SK-N-SH treated with all-trans-retinoic acid at 6 μM for 48 hours (cell line): ENCODE measurements at regions not wholly inside any gene's neighbourhood (a gene's known extent, or its start where the extent isn't known, plus 50 kb on each side); places are given as distances from the start of the nearest gene placed in this dataset.

Source experiments
- ARNTL ChIP-seq: fragments of 450-650 bp; formaldehyde crosslinking; IDR thresholded peaks from 2 replicates; pipeline ENCODE4 v1.5.0; 2020; ENCODE audit warnings: low read depth, mild to moderate bottlenecking, moderate library complexity, borderline replicate concordance
- GLIS3 ChIP-seq: fragments of 250-450 bp; sonication (Bioruptor Pico); IDR thresholded peaks from 2 replicates; pipeline ENCODE4 v1.5.0; 2020; ENCODE audit warnings: mild to moderate bottlenecking, moderate library complexity
- PATZ1 ChIP-seq: fragments of 250-450 bp; sonication (Bioruptor Pico); IDR thresholded peaks from 2 replicates; pipeline ENCODE4 v1.8.0; 2020; ENCODE audit warnings: mild to moderate bottlenecking, moderate library complexity, borderline replicate concordance
- POU6F1 ChIP-seq: fragments of 250-450 bp; sonication (Bioruptor Pico); IDR thresholded peaks from 2 replicates; pipeline ENCODE4 v1.8.0; 2021; ENCODE audit warnings: low read depth, mild to moderate bottlenecking, moderate library complexity, borderline replicate concordance
- PPARA ChIP-seq: fragments of 250-450 bp; sonication (Bioruptor Pico); IDR thresholded peaks from 2 replicates; pipeline ENCODE4 v1.5.0; 2020; ENCODE audit warnings: mild to moderate bottlenecking, borderline replicate concordance
- TCF4 ChIP-seq: fragments of 250-450 bp; sonication (Bioruptor Pico); IDR thresholded peaks from 2 replicates; pipeline ENCODE4 v1.8.0; 2021; ENCODE audit warnings: mild to moderate bottlenecking, moderate library complexity, borderline replicate concordance
- TSHZ2 ChIP-seq: fragments of 250-450 bp; sonication (Bioruptor Pico); IDR thresholded peaks from 2 replicates; pipeline ENCODE4 v1.5.0; 2020; ENCODE audit warnings: mild to moderate bottlenecking, moderate library complexity
- ZFP3 ChIP-seq: fragments of 250-450 bp; sonication (Bioruptor Pico); IDR thresholded peaks from 2 replicates; pipeline ENCODE4 v1.5.0; 2020; ENCODE audit warnings: mild to moderate bottlenecking, moderate library complexity
- ZFP30 ChIP-seq: fragments of 450-650 bp; formaldehyde crosslinking; IDR thresholded peaks from 2 replicates; pipeline ENCODE4 v1.5.0; 2022; ENCODE audit warnings: mild to moderate bottlenecking, moderate library complexity

GRCh38 chr14:37864128-37864527, 268.7 kb downstream of the TTC6 start:
- TF ChIP-seq POU6F1 (CRISPR knock-in tag) (no peak), GLIS3 (no peak), PPARA (CRISPR knock-in tag) (no peak), TSHZ2 (no peak), TCF4 (CRISPR knock-in tag) (no peak), PATZ1 (no peak), ARNTL (no peak), ZFP3 (CRISPR knock-in tag) (no peak), ZFP30 (CRISPR knock-in tag) (no peak)
